ENCODE measurements at regions not wholly inside any gene's neighbourhood (a gene's known extent, or its start where the extent isn't known, plus 50 kb on each side); places are given as distances from the start of the nearest gene placed in this dataset.

DNA sequence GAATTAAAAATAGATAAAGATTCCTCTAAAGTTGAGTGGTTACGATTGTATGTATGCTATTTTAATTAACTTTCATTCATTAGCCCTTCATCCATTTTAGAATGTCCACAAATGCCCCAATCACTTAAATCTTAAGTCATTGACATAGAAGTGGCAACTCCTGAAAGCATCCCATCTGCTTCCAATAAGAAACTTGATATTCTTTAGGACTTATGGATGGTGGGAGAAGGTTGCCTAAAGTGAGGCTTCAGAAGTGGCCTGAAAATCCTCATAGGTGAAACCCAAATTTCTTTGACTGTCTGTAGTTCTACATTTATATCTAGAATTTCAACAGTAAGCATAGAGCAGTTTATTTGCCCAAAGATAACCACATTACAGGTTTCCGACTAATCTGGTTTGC lies 161.7 kb upstream of the HMGA2 start (continued):
- TF ChIP-seq, protein P1, sequence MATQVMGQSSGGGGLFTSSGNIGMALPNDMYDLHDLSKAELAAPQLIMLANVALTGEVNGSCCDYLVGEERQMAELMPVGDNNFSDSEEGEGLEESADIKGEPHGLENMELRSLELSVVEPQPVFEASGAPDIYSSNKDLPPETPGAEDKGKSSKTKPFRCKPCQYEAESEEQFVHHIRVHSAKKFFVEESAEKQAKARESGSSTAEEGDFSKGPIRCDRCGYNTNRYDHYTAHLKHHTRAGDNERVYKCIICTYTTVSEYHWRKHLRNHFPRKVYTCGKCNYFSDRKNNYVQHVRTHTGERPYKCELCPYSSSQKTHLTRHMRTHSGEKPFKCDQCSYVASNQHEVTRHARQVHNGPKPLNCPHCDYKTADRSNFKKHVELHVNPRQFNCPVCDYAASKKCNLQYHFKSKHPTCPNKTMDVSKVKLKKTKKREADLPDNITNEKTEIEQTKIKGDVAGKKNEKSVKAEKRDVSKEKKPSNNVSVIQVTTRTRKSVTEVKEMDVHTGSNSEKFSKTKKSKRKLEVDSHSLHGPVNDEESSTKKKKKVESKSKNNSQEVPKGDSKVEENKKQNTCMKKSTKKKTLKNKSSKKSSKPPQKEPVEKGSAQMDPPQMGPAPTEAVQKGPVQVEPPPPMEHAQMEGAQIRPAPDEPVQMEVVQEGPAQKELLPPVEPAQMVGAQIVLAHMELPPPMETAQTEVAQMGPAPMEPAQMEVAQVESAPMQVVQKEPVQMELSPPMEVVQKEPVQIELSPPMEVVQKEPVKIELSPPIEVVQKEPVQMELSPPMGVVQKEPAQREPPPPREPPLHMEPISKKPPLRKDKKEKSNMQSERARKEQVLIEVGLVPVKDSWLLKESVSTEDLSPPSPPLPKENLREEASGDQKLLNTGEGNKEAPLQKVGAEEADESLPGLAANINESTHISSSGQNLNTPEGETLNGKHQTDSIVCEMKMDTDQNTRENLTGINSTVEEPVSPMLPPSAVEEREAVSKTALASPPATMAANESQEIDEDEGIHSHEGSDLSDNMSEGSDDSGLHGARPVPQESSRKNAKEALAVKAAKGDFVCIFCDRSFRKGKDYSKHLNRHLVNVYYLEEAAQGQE (IDR thresholded peaks at IDR 0.05; ENCODE audit: low read depth, low read length) = no peak
- TF ChIP-seq, protein P2, sequence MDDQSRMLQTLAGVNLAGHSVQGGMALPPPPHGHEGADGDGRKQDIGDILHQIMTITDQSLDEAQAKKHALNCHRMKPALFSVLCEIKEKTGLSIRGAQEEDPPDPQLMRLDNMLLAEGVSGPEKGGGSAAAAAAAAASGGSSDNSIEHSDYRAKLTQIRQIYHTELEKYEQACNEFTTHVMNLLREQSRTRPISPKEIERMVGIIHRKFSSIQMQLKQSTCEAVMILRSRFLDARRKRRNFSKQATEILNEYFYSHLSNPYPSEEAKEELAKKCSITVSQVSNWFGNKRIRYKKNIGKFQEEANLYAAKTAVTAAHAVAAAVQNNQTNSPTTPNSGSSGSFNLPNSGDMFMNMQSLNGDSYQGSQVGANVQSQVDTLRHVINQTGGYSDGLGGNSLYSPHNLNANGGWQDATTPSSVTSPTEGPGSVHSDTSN (IDR thresholded peaks at IDR 0.05) = peak; percentile 73
- no peak for TF ChIP-seq CHD2 (IDR thresholded peaks at IDR 0.05; ENCODE audit: low read length, partially characterized antibody)
- peak; percentile 91 for TF ChIP-seq TCF12 (IDR thresholded peaks at IDR 0.05)

GRCh38 chr12:65663097-65663496 lies 161.2 kb upstream of the HMGA2 start:
- Histone ChIP-seq H3K4me1 (ENCODE audit: control insufficient read depth in 1 of 2, insufficient read depth in 2 of 2, low read depth in 1 of 2, low read length in 1 of 2) (peaks cover 0 to 16% of the 10 kb centered on the region in 2 experiments; a peak in 1 of 4 replicates), H3K79me2 (ENCODE audit: insufficient read depth) (no peaks in the 10 kb centered on the region), H3K4me3 (ENCODE audit: low read depth in 2 of 2, low read length in 1 of 2) (no peak overlapping the region), H2AFZ (ENCODE audit: low read depth) (no peak overlapping the region), H3K36me3 (replicated peaks in 1 of 2; ENCODE audit: control insufficient read depth in 1 of 2, insufficient read depth in 2 of 2, low read length in 1 of 2) (no peaks in the 10 kb centered on the region), H3K9ac (no peak overlapping the region), H3K4me2 (no peak overlapping the region), H3F3A (replicated peaks; ENCODE audit: insufficient read depth) (peaks cover 23% of the 10 kb centered on the region), H3K27me3 (ENCODE audit: insufficient read depth) (no peaks in the 10 kb centered on the region), H4K20me1 (ENCODE audit: insufficient read depth) (no peaks in the 10 kb centered on the region), H3K9me2 (no peaks in the 10 kb centered on the region), H3K9me3 (no peaks in the 10 kb centered on the region), H3K27ac (ENCODE audit: low read depth in 2 of 2, low read length in 1 of 2) (peak overlapping the region; percentile 16 to 60; a peak in 2 of 4 replicates)
- DNase-seq = no peak
- 60% methylated on average over 5 of the region's 5 CpGs for WGBS (ENCODE audit: low lambda C conversion rate)
- ChIA-PET CTCF (no interaction called here), POLR2A (no interaction called here)
- TF ChIP-seq, protein P3, sequence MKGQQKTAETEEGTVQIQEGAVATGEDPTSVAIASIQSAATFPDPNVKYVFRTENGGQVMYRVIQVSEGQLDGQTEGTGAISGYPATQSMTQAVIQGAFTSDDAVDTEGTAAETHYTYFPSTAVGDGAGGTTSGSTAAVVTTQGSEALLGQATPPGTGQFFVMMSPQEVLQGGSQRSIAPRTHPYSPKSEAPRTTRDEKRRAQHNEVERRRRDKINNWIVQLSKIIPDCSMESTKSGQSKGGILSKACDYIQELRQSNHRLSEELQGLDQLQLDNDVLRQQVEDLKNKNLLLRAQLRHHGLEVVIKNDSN (IDR thresholded peaks at IDR 0.05; ENCODE audit: borderline replicate concordance, low read depth) = no peak
- TF ChIP-seq RXRA (IDR thresholded peaks at IDR 0.05; ENCODE audit: borderline replicate concordance, low read depth) (no peak), NRF1 (IDR thresholded peaks at IDR 0.05; ENCODE audit: low read depth, low read length) (no peak), RCOR1 (IDR thresholded peaks at IDR 0.05; ENCODE audit: low read length) (no peak), TEAD4 (IDR thresholded peaks at IDR 0.05; ENCODE audit: borderline replicate concordance, insufficient read depth) (no peak), FOSL2 (IDR thresholded peaks at IDR 0.05; ENCODE audit: borderline replicate concordance, low read depth) (no peak), NFIC (IDR thresholded peaks at IDR 0.05; ENCODE audit: borderline replicate concordance) (no peak), YY1 (IDR thresholded peaks at IDR 0.05; ENCODE audit: low read depth) (no peak), FOXM1 (IDR thresholded peaks at IDR 0.05; ENCODE audit: low read depth) (no peak), TCF12 (IDR thresholded peaks at IDR 0.05) (no peak), CHD2 (IDR thresholded peaks at IDR 0.05; ENCODE audit: low read length, partially characterized antibody) (no peak), IRF3 (IDR thresholded peaks at IDR 0.05; ENCODE audit: low read depth, low read length) (no peak), SMC3 (IDR thresholded peaks at IDR 0.05; ENCODE audit: low read depth, low read length) (no peak), MXI1 (IDR thresholded peaks at IDR 0.05; ENCODE audit: low read depth, low read length) (no peak), EZH2phosphoT487 (IDR thresholded peaks at IDR 0.05; ENCODE audit: borderline replicate concordance, low read depth) (no peak), ELF1 (IDR thresholded peaks at IDR 0.05) (no peak), GATA2 (CRISPR knock-in tag; IDR thresholded peaks at IDR 0.05) (no peak)
- TF ChIP-seq, protein P1 (IDR thresholded peaks at IDR 0.05; ENCODE audit: low read depth, low read length) = no peak

Data from SK-N-SH (cell line).